ENCODE measurements at regions not wholly inside any gene's neighbourhood (a gene's known extent, or its start where the extent isn't known, plus 50 kb on each side); places are given as distances from the start of the nearest gene placed in this dataset.

DNA sequence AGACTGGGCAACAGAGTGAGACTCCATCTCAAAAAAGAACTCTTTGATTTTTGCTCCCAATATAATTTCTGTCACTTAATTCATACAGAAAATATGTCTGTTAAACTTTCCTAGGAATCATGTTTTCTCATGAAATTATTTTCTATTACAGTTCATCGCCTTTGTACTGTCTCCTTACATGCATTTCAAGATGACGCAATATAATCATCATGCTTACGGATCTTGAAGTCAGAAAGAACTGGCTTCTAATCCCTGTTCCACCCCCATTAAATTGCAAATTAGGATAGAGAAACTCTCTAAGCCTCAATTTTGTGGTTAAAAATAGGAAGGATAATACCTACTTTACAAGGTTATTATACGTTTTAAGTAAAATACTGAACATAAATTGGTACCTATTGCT lies 467.6 kb upstream of the SMIM21 start:
- no peak overlapping the region for H3K27ac ChIP-seq
- WGBS, result 92% methylated on average over 4 of the region's 4 CpGs
- TF ChIP-seq, protein P1, sequence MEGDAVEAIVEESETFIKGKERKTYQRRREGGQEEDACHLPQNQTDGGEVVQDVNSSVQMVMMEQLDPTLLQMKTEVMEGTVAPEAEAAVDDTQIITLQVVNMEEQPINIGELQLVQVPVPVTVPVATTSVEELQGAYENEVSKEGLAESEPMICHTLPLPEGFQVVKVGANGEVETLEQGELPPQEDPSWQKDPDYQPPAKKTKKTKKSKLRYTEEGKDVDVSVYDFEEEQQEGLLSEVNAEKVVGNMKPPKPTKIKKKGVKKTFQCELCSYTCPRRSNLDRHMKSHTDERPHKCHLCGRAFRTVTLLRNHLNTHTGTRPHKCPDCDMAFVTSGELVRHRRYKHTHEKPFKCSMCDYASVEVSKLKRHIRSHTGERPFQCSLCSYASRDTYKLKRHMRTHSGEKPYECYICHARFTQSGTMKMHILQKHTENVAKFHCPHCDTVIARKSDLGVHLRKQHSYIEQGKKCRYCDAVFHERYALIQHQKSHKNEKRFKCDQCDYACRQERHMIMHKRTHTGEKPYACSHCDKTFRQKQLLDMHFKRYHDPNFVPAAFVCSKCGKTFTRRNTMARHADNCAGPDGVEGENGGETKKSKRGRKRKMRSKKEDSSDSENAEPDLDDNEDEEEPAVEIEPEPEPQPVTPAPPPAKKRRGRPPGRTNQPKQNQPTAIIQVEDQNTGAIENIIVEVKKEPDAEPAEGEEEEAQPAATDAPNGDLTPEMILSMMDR (IDR thresholded peaks at IDR 0.05), result no peak
- TF ChIP-seq EP300 (IDR thresholded peaks at IDR 0.05) (no peak), POLR2A (IDR thresholded peaks at IDR 0.05) (no peak), POLR2AphosphoS5 (IDR thresholded peaks at IDR 0.05) (no peak)
- H3K9me3 ChIP-seq, result no peaks in the 10 kb centered on the region
- H3K36me3 ChIP-seq, result no peaks in the 10 kb centered on the region
- DNase-seq (ENCODE audit: low spot score in 2 of 2), result no peak
- H3K4me3 ChIP-seq, result no peak overlapping the region
- H3K27me3 ChIP-seq, result no peaks in the 10 kb centered on the region
- H3K4me1 ChIP-seq, result no peaks in the 10 kb centered on the region

DNA sequence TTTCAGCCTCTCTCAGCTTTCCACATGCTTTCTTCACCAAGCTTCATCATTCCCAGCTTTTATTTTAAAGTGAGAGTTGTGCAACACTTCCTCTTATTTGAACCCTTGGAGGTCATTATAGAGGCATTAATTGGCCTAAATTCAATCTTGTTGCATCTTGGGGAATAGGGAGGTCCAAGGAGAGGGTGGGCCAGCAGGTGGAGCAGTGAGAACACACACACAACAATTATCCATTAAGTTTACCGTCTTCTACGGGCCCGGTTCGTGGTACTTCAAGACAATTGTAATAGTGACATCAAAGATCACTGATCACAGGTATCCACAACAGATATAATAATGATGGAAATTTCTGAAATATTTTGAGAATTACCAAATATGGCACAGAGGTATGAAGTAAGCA lies 457.2 kb upstream of the SMIM21 start:
- H3K36me3 ChIP-seq, result no peaks in the 10 kb centered on the region
- H3K27me3 ChIP-seq, result no peaks in the 10 kb centered on the region
- H3K27ac ChIP-seq, result no peak overlapping the region
- no peak for DNase-seq (ENCODE audit: low spot score in 2 of 2)
- WGBS, result 99% methylated on average over 4 of the region's 4 CpGs
- TF ChIP-seq, protein P1 (IDR thresholded peaks at IDR 0.05), result no peak
- no peak for TF ChIP-seq POLR2AphosphoS5 (IDR thresholded peaks at IDR 0.05)
- no peak for TF ChIP-seq POLR2A (IDR thresholded peaks at IDR 0.05)
- no peak for TF ChIP-seq EP300 (IDR thresholded peaks at IDR 0.05)
- no peak overlapping the region for H3K4me3 ChIP-seq
- H3K9me3 ChIP-seq, result no peaks in the 10 kb centered on the region
- no peaks in the 10 kb centered on the region for H3K4me1 ChIP-seq

DNA sequence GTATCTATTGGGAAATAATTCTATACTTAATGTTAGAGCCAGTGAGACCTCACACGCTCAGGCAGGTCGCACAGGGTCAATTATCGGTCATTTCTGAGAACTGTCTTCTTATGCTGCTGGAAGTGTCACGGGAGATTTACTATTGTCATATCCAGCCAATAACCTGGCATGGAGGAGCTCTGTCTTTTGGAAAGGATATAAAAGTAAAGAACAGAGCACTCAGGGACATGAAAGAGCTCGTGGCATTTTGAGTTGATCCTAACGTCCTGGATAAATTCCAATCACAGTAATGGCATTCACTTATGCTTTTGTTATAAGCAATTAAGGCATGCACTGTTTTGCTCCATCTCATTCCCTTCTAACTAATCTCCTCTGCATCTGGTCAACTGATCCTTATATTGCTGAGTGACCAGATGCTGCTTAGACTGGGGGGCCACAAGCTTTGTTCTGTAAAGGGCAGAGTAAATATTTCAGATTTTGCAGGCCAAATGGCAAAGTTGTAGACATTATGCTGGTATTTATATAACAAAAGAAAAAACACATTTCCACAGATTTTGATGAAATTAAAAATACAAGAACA lies 453.5 kb upstream of the SMIM21 start:
- 29% methylated on average over 6 of the region's 6 CpGs for WGBS
- Histone ChIP-seq H3K4me3 (no peak overlapping the region), H3K4me1 (no peaks in the 10 kb centered on the region), H3K27ac (no peak overlapping the region), H3K9me3 (no peaks in the 10 kb centered on the region), H3K27me3 (no peaks in the 10 kb centered on the region), H3K36me3 (no peaks in the 10 kb centered on the region)
- DNase-seq (ENCODE audit: low spot score in 2 of 2), result no peak
- no peak for TF ChIP-seq POLR2A (IDR thresholded peaks at IDR 0.05)
- TF ChIP-seq EP300 (IDR thresholded peaks at IDR 0.05), result no peak
- TF ChIP-seq POLR2AphosphoS5 (IDR thresholded peaks at IDR 0.05), result no peak
- TF ChIP-seq, protein P1 (IDR thresholded peaks at IDR 0.05), result no peak

DNA sequence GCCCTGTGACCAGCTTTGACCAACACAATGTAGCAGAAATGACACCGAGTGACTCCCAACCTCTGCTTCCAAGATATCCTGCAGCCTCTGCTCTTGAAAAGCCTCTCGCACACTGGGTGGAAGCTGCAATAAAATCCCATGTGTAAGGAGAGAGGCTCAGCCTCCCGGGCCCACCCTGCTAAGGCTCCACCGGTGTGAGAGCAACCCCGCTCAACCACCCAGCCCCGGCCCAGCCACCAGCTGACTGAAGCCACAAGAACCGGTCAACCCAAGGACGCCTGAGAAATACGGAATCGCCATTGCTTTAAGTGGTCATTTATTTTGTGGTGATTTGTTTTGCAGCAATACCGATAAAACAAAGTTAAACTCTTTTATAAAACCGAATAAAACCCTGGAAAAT lies 452.8 kb upstream of the SMIM21 start:
- no peak overlapping the region for H3K4me3 ChIP-seq
- no peak overlapping the region for H3K27ac ChIP-seq
- H3K4me1 ChIP-seq, result no peaks in the 10 kb centered on the region
- no peaks in the 10 kb centered on the region for H3K9me3 ChIP-seq
- TF ChIP-seq POLR2AphosphoS5 (IDR thresholded peaks at IDR 0.05), result no peak
- TF ChIP-seq POLR2A (IDR thresholded peaks at IDR 0.05), result no peak
- no peak for TF ChIP-seq EP300 (IDR thresholded peaks at IDR 0.05)
- TF ChIP-seq, protein P1 (IDR thresholded peaks at IDR 0.05), result no peak
- no peaks in the 10 kb centered on the region for H3K36me3 ChIP-seq
- DNase-seq (ENCODE audit: low spot score in 2 of 2), result no peak
- no peaks in the 10 kb centered on the region for H3K27me3 ChIP-seq
- WGBS, result 92% methylated on average over 12 of the region's 12 CpGs

DNA sequence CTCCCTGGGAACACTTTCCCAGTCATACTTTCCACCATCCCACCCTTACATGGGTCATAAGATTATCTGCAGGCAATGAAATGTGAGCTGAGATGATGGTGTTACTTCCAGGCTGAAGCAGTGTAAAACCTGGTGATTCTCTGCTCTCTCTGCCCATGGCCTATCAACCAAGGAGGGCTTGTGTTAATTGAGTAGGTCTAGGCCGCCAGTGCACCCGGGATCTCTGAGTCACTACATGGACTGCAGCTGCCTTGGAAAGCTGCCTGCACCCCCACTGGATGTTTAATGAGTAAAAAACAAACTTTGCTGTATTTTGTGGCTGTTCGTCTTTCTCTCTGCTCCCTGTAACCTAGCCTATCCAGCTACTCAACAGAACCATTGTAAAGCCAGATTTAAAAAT lies 451.7 kb upstream of the SMIM21 start:
- Histone ChIP-seq H3K4me3 (no peak overlapping the region), H3K9me3 (no peaks in the 10 kb centered on the region), H3K36me3 (no peaks in the 10 kb centered on the region), H3K27ac (no peak overlapping the region), H3K4me1 (no peaks in the 10 kb centered on the region), H3K27me3 (no peaks in the 10 kb centered on the region)
- TF ChIP-seq POLR2A (IDR thresholded peaks at IDR 0.05) (no peak), POLR2AphosphoS5 (IDR thresholded peaks at IDR 0.05) (no peak), EP300 (IDR thresholded peaks at IDR 0.05) (no peak)
- TF ChIP-seq, protein P1 (IDR thresholded peaks at IDR 0.05), result no peak
- DNase-seq (ENCODE audit: low spot score in 2 of 2), result no peak
- WGBS, result 77% methylated on average over 3 of the region's 3 CpGs

Data from suprapubic skin (tissue), 4 donors.